A172 (cell line): ENCODE measurements at regions not wholly inside any gene's neighbourhood (a gene's known extent, or its start where the extent isn't known, plus 50 kb on each side); places are given as distances from the start of the nearest gene placed in this dataset.
"Not testable (repeated sequence)": the region's sequence is repeated elsewhere in the genome, so short reads cannot be mapped to it uniquely, and the experiment has no call there.

ENCODE experiments used
- DNase-seq: peaks from one replicate; pipeline ENCODE4 v3.0.0-alpha.2; 2015; ENCODE audit warnings: low spot score

DNA sequence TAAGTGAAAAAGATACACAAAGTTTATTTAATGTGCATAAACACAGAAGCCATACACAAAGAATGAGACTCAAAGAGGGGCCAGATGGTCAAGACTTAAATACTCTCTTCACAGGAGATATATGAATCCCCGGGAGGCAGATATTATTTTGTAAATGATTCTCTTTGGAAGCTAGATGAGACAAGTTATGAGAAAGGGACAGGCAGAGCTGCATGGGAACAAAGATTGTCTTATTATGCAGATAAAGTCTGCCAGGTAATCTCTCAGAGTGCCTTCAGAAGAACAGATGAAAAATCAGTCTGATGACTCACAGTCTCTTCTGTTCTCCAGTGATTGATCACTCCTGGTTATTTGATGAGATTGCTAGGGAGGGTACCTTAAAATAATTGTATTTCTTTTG is 89.0 kb downstream of the NAF1 start:
- DNase-seq = no peak

DNA sequence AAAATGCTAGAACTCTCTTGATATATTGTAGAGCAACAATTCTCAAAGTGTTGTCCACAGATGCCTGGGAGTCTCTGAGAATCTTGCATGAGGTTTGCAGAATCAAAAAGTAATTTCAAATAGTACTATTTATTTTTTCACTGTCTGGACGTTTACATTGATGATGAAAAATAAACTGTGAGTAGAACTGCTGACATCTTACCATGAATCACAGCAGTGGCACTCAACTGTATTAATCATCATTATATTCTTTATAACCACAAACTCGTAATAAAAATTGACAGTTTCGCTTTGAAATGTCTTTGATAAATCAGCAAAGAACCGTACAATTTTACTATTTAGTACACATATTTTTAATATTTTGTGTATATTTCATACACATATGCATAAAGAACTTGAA is 94.5 kb downstream of the NAF1 start:
- DNase-seq = no peak

DNA sequence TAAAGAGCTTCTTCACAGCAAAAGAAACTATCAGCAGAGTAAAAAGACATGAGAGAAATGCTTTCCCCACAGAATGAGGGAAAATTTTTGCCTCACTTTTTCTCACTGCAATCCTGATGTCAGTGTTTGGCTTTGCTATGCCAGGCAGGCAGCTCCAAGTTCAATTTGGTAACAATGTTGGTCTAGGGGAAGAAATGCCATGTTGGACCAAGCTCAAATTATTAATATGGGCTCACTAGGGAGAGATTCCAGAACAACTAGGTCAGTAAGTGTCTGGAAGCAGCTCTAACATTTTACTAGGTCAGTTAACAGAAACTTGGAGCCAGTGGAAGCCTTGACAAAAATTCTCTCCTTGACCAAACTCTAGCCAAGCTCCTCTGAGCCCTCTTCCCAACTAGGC is 95.4 kb downstream of the NAF1 start:
- no peak for DNase-seq

DNA sequence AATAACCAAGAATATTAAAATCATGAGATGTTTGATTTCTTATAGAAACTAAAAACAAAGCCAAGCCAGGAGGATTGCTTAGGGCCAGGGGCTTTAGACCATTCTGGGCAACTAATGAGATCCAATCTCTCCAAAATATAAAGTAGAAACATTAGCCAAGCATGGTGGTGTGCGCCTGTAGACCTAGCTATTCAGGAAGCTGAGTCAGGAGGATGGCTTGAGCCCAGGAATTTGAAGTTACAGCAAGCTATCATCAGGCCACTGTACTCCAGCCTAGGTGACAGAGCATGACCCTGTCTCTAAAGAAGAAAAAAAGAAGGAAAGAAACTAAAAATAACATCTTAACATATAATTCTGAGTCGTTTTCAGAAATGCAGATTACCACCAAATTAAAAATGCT is 96.7 kb downstream of the NAF1 start:
- DNase-seq = no peak

DNA sequence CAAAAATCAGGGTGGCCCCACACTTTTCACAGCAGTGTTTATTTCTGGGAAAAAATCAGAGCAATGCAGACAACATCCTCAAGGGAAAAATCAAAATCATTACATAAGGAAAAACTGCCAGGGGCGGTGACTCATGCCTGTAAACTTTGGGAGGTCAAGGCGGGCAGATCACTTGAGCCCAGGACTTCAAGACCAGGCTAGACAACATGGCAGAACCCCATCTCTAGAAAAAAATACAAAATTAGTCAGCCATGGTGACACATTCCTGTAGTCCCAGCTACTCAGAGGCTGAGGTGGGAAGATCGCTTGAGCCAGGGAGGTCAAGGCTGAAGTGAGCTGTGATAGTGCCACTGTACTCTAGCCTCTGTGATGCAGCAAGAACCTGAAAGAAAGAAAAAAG is 102.8 kb downstream of the NAF1 start:
- DNase-seq = peak; percentile 88

DNA sequence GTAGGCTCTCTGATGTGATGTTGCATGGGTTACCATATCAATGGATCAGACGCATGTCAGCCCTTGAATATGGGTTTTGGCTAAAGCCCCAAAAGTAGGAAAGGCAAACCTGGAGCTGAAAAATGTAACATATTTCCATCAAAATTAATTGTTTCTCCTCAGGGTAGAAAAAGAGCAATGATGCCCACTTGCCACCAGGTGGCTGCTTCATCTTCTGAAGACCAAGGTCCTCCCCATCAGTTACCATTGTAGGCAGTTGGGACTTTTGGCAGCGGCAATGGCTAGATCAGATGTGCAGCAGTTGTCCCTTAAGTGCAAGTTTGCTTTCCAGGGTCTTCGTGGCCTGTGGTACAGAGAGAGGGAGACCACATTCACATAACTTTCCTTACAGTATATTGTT is 118.2 kb downstream of the NAF1 start:
- peak; percentile 29 for DNase-seq

DNA sequence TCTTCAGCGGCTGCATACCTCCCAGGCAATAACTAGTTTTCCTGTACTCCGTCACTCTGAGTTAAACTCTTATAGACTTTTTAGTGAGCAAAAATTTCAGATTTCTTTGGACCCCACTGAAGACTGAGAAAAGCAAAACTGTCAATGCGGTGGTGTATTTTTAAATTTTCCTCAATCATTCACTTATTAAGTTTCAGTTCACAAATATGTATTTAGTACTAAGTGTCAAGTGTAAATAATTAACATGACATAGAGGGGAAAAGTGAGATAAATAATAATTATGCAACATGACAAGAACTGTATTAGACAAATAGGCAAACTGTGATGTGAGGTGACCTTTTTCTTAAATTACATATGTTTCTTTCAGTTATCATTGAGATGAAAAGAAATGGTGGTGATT is 124.4 kb downstream of the NAF1 start:
- DNase-seq = no peak

DNA sequence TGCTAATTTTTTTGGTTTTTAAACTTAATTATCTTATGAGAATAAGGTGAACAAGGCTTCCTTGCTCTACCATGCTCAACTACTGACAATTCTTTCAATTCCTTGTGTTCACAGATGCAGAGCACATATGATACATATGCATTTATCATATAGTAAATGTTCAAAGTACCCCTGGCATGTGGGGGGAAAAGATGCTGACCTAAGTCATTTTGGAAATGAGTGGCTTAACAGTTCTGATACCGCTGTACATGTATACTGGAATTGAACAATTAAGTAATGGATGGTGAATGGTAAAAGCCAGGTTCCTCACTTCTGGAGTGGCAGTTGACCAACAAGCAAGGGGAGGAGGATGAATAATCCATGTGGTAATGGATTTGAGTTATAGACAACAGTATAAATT is 149.6 kb downstream of the NAF1 start:
- no peak for DNase-seq

DNA sequence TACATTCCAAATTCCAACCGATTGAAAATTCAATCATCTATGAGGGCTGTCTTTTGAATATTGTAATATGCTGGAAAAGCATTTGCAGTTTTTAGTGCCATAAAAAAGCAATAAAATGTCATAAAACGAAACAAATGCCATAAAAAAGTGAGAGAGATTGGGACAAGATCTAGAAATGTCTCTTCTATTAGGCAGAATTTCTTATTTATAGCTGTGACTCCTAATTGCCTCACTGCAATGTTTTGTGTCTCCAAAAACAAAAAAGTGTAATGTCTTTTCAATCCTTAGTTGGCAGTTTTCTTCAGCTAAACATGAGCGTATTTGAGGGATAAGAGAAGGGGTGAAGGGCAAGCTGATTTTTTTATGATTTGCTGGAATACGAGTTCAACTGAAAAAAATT is 153.9 kb downstream of the NAF1 start:
- no peak for DNase-seq

DNA sequence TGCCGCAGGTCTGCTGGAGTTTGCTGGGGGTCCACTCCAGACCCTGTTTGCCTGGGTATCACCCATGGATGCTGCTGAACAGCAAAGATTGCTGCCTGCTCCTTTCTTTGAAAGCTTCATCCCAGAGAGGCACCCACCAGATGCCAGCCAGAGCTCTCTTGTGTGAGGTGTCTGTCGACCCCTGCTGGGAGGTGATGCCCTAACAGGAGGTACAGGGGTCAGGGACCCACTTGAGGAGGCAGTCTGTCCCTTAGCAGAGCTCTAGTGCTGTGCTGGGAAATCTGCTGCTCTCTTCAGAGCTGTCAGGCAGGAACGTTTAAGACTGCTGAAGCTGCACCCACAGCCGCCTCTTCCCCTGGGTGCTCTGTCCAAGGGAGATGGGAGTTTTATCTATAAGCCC is 162.7 kb downstream of the NAF1 start:
- DNase-seq = no peak

DNA sequence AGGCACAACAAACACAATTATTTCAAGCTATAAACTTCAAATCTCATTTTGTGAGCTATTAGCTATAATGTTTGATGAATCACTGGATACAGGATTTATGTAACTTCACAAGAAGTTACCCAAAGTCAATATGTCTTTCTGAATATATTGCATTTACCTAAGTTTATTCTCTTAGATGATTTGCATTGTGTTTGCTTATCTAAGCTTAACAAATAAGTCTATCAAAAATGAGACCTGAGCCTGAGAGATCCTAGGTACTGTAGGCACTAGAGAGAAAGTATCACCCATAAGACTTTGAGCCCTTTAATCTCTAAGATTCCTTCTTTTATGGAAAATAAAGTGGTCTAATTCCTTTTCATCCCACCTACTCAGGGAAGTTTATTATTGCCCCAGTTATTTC is 178.2 kb downstream of the NAF1 start:
- DNase-seq = no peak

DNA sequence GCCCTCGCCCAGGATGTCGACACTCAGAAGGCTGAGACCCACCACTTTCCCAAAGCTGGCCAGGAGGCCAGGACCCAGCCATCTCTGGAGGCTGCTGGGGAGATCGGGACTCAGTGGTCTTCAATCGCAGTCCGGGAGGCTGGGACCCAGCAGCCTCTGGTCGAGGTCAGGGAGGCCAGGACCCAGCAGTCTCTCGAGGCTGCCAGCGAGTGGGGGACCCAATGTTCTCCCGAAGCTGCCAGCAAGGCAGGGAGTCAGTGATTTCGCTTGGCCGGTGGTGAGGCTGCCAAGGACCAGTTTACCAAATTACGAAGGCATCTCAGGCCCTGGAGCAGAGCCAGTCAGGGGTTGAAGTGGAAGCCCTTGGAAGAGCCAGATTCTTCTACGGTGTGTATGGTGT is 181.6 kb downstream of the NAF1 start:
- no peak for DNase-seq

DNA sequence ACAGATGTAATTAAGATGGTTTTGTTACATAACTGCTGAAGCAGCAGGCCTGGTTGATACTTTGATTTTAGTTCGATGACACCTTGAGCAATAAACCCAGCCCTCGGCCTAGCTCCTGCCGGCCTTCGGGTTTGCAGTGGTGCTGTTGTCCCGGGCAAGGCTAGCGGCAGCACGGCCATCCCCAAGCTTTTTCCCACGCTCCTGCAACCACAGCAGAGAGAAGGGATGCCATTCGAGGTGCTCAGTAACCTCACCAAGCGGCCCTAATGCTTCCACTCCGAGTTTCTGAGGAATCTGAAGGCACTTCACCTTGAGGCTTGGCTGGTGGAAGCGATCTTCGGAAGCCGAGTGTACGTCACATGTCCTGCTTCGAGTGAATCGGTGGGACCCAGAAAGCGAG is 182.1 kb downstream of the NAF1 start:
- DNase-seq = no peak

DNA sequence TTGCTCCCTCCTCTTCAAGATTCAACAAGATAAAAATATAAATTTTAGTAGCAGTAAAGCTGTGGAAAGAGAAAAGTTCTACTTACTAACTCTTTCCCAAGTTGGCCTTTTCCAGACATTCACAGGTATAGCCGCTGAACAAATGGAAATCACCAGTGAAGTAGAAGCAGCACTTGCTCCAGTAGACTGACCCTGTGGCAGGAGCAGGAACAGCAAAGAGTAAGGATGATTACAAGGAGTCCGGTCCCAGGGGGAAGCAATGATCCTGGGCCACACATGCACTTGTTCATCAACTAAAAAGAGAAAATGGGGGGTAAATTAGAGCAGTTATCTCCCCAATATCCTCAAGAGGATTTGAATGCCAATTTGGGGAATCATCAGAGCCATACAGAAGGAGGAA is 184.9 kb downstream of the NAF1 start:
- DNase-seq = no peak

DNA sequence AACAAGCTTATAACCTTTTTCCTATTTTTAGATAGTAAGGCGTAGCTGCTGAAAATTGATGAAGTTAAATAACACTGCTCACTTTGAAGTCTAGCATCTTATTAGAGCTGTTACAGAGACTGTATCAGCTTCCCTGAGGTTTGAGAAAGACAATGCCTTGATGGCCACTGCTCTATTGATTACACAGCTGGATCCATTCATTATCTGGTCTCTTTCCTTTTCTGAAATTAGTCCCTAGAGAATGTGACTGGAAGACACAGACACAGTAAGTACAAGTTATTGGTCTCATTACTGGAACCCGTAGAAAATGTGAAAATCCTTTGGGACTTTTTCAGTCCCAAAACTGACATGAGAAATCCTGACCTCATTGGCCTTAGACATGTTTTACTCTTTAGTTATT is 188.3 kb downstream of the NAF1 start:
- DNase-seq = no peak

DNA sequence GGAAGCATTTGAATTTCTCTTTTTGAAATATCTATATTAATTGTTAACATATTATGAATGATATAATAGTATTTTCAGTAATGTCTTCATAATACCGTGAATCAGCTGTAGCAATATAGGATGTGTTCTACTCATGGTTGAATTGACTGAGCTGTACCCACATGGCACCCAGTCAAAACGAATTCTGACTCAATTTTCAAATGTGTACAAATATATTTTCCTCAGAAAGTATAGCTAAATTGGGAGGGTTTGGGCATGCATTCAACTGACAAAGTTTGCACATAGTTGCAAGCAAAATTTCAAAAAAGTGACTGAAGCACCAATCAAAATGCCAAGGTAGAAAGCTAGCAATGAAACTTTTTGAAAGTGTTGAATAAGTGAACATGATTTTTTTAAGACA is 188.9 kb downstream of the NAF1 start:
- no peak for DNase-seq

DNA sequence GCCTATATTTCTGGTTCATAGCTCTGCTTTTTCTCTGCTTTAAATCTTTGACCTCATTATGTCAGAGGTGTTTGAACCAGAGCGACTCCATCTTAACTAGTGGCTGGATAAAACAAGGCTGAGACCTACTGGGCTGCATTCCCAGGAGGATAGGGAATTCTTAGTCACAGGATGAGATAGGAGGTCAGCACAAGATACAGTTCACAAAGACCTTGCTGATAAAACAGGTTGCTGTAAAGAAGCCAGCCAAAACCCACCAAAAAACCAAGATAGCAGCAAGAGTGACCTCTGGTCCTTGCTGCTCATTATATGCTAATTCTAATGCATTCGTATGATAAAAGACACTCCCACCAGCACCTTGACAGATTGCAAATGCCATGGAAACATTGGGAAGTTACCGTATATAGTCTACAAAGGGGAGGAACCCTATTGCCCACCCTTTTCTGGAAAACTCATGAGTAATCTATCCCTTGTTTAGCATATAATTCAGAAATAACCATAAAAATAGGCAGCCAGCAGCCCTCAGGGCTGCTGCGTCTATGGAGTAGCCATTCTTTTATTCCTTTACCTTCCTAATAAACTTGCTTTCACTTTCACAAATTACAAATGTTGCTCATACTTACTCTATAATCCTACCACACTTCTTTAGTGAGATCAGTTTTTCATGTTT is 193.9 kb downstream of the NAF1 start:
- no peak for DNase-seq

DNA sequence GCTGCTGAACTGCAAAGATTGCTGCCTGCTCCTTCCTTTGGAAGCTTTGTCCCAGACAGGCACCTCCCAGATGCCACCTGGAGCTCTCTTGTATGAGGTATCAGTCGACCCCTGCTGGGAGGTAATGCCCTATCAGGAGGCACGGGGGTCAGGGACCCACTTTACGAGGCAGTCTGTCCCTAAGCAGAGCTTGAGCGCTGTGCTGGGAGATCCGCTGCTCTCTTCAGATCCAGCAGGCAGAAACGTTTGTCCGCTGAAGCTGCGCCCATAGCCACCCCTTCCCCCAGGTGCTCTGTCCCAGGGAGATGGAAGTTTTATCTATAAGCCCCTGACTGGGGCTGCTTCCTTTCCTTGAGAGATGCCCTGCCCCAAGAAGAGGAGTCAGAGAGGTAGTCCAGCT is 197.5 kb downstream of the NAF1 start:
- DNase-seq = no peak

DNA sequence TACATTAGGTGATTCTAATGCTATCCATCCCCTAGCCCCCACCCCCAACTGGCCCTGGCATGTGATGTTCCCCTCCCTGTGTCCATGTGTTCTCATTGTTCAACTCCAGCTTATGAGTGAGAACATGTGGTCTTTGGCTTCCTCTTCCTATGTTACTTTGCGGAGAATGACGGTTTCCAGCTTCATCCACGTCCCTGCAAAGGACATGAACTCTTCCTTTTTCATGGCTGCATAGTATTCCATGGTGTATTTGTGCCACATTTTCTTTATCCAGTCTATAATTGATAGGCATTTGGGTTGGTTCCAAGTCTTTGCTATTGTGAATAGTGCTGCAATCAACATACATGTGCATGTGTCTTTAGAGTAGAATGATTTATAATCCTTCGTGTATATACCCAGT is 200.7 kb downstream of the NAF1 start:
- not testable (repeated sequence) for DNase-seq

DNA sequence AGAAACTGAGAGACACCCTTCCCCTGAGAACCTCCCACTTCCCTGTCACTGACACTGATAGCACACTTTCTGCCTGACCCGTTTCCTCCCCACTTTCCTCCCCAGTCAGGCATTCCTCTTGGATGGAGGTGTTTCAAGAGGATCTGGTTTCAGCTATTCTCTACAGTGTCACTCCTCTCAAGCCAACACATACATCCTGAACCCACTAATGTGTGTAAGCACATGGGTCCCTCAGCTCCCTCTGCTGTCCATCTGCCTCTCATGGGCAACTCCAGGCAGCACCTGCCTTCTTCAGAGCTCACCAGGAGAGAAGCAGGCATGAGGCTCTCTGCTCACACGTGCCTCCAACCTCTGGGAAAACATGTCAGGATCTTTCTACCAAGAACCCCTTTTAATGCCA is 207.6 kb downstream of the NAF1 start:
- peak; percentile 5 for DNase-seq

DNA sequence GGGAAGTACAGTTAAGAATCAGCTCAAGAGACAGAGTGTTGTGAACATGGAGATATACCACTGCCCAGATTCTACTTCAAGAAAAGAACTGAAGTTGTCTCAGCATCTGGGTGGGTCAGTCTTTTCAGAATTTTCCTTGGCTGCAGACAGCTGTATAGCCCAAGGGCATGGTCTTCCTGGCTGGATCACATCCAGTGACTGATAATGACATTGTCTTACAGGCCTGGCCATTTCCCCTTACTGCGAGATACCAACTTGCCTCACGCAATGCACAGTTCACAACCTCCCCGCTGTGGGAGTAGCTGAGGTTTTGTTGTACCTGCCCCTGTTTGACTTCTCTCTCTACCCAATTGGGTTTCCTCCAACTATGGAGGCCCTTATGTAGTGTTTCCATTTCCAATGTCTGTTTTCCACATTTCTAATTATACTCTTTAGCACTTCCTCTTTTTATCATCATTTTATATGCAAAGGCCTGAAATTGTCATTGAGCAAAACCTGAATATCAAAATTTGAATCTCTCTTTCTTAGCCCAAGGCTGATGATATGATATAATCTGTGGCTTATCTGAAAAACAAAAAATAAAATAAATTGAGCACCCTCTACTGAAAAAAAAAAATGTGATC is 209.1 kb downstream of the NAF1 start:
- DNase-seq = no peak

DNA sequence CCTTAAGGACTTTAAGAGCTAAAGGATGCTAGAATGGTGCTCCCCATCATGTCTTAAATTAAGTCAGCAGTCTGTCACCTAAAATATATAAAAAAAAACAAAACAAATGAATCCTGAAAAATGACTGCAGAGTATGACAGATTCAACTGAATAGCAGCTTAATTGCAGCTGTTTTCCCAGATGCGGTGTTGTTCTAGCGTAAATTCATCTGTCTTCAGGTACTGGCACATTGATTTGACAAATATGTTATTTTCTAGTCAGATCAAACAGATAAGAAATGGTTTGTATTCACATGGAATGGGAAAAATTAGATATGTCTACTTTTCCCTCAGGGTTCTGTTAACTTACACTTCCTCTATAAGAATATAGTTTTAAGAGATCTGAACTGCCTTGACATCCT is 211.7 kb downstream of the NAF1 start:
- no peak for DNase-seq

DNA sequence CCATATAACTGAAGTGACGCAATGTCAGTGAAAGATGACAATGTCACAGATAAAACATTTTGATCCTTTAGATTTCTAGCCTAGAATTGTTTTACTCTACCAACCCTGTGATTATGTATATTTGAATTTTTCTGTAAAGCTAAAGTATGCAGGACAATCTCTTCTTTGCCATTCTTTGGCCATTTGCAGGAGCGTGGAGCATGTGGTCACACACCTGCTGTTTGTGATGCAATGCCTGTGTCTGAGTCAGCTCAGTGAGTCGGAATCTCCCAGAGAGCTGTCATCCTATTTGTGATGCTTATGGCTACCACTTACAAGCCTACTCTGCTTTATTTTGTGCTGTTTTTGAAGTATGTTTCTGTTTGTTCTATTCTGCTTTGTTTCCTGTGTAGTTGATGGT is 214.5 kb downstream of the NAF1 start:
- peak; percentile 73 for DNase-seq

DNA sequence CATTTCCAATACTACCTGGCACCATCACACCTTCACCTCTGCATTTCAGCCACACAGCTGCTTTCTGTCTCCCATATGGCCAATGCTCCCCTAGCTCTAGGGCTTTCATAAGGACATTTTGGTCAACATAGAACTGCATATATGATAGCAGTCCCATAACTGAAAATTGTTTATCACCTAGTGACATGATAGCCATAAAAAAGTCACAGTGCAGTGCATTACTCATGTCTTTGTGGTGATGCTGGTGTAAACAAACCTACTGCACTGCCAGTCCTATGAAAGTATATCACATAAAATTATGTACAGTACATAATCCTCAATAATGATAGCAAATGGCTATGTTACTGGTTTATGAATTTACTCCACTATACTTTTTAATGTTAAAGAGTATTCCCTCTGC is 221.0 kb downstream of the NAF1 start:
- DNase-seq = no peak
